Testis (tissue), 2 donors: ENCODE measurements at regions not wholly inside any gene's neighbourhood (a gene's known extent, or its start where the extent isn't known, plus 50 kb on each side); places are given as distances from the start of the nearest gene placed in this dataset.

Experiments
- DNase-seq: peaks from one replicate; pipeline ENCODE4 v3.0.0-alpha.2; 2019
- H3K27ac ChIP-seq, 2 donors: fragments of 200-600 bp; sonication (generic); one replicate each; pipeline ENCODE4 v1.5.1; 2019
- H3K27me3 ChIP-seq: fragments of 200-600 bp; sonication (generic); one replicate; pipeline ENCODE4 v1.5.1; 2019
- H3K36me3 ChIP-seq: fragments of 200-600 bp; sonication (generic); one replicate; pipeline ENCODE4 v1.5.1; 2017; ENCODE audit warnings: low read depth; ENCODE audit errors: missing control alignments
- H3K4me1 ChIP-seq: fragments of 200-600 bp; sonication (generic); one replicate; pipeline ENCODE4 v1.5.1; 2019
- H3K4me3 ChIP-seq, 2 donors: fragments of 200-600 bp; sonication (generic); one replicate each; pipeline ENCODE4 v1.5.1; 2017 to 2019
- H3K9me3 ChIP-seq: fragments of 200-600 bp; sonication (generic); one replicate; pipeline ENCODE4 v1.5.1; 2017
- CTCF ChIP-seq, 3 experiments: fragments of 450-650 bp in 2 of 3; fragments of 200-600 bp in 1 of 3; sonication (generic) in 1 of 3; IDR thresholded peaks; one replicate each; pipeline ENCODE4 v1.5.1; 2016 to 2019; ENCODE audit warnings: antibody characterized with exemption in 3 of 3, mild to moderate bottlenecking in 2 of 3, moderate library complexity in 1 of 3
- POLR2A ChIP-seq: fragments of 450-650 bp; IDR thresholded peaks from one replicate; pipeline ENCODE4 v1.6.1; 2017; ENCODE audit warnings: antibody characterized with exemption, mild to moderate bottlenecking, moderate library complexity
- WGBS, 2 donors: methylation state at CpG; one replicate each; pipeline ENCODE4 v1.1.5; 2018; 5-methylcytosine and 5-hydroxymethylcytosine counted together
- intact Hi-C: fragments of 100-400 bp; cut with DNase I; formaldehyde crosslinking; loops from one replicate; pipeline ENCODE4 v1.15.1; 2023; ENCODE audit warnings: low total_unique reads

- Histone ChIP-seq H3K36me3 (no peaks in the 10 kb centered on the region), H3K27ac (no peak overlapping the region), H3K27me3 (no peaks in the 10 kb centered on the region), H3K9me3 (no peaks in the 10 kb centered on the region), H3K4me3 (no peak overlapping the region), H3K4me1 (peaks cover 5% of the 10 kb centered on the region)
- TF ChIP-seq CTCF (IDR thresholded peaks at IDR 0.05): no peak
- TF ChIP-seq POLR2A: no peak
- intact Hi-C loops: no loop called here
- no peak for DNase-seq
- 92 to 97% methylated on average over 6 of the region's 6 CpGs for WGBS, 2 donors
Observed at GRCh38 chr3:184461219-184461618, 81.4 kb downstream of the CHRD start.

- intact Hi-C loops: no loop called here
- Histone ChIP-seq H3K36me3 (no peaks in the 10 kb centered on the region), H3K27ac (no peak overlapping the region), H3K27me3 (no peaks in the 10 kb centered on the region), H3K4me1 (peaks cover 15% of the 10 kb centered on the region), H3K9me3 (no peaks in the 10 kb centered on the region), H3K4me3 (no peak overlapping the region)
- TF ChIP-seq CTCF (IDR thresholded peaks at IDR 0.05) (no peak), POLR2A (no peak)
- DNase-seq: no peak
- WGBS, 2 donors: 73 to 74% methylated on average over 2 to 5 of the region's 5 CpGs
Observed at GRCh38 chr3:184465883-184466412, 86.1 kb downstream of the CHRD start.

GRCh38 chr3:184466413-184466960 is 86.6 kb downstream of the CHRD start:
- peak; percentile 88 for DNase-seq
- Histone ChIP-seq H3K4me3 (no peak overlapping the region), H3K4me1 (peaks cover 15% of the 10 kb centered on the region), H3K27ac (no peak overlapping the region), H3K27me3 (no peaks in the 10 kb centered on the region), H3K9me3 (no peaks in the 10 kb centered on the region), H3K36me3 (no peaks in the 10 kb centered on the region)
- intact Hi-C loops: no loop called here
- no peak for TF ChIP-seq POLR2A
- TF ChIP-seq CTCF (IDR thresholded peaks at IDR 0.05): no peak
- 34 to 70% methylated on average over 5 to 12 of the region's 12 CpGs for WGBS, 2 donors

- Histone ChIP-seq H3K9me3 (no peaks in the 10 kb centered on the region), H3K36me3 (no peaks in the 10 kb centered on the region), H3K27me3 (no peaks in the 10 kb centered on the region), H3K4me3 (no peak overlapping the region), H3K27ac (no peak overlapping the region), H3K4me1 (peaks cover 15% of the 10 kb centered on the region)
- DNase-seq: no peak
- TF ChIP-seq CTCF (IDR thresholded peaks at IDR 0.05) (no peak), POLR2A (no peak)
- intact Hi-C loops: no loop called here
- 86 to 90% methylated on average over 9 of the region's 9 CpGs for WGBS, 2 donors
Observed at GRCh38 chr3:184467171-184467570, 87.3 kb downstream of the CHRD start.

- no peaks in the 10 kb centered on the region for H3K27me3 ChIP-seq
- 83% methylated on average over 6 of the region's 6 CpGs for WGBS, 2 donors
- H3K36me3 ChIP-seq: no peaks in the 10 kb centered on the region
- DNase-seq: no peak
- no peak overlapping the region for H3K27ac ChIP-seq
- H3K9me3 ChIP-seq: no peaks in the 10 kb centered on the region
- intact Hi-C loops: no loop called here
- TF ChIP-seq CTCF (IDR thresholded peaks at IDR 0.05) (no peak), POLR2A (no peak)
- peaks cover 15% of the 10 kb centered on the region for H3K4me1 ChIP-seq
- no peak overlapping the region for H3K4me3 ChIP-seq
Observed at GRCh38 chr3:184470551-184470950, 90.7 kb downstream of the CHRD start.
